ENCODE measurements at regions not wholly inside any gene's neighbourhood (a gene's known extent, or its start where the extent isn't known, plus 50 kb on each side); places are given as distances from the start of the nearest gene placed in this dataset.
"Not testable (repeated sequence)": the region's sequence is repeated elsewhere in the genome, so short reads cannot be mapped to it uniquely, and the experiment has no call there.

DNA sequence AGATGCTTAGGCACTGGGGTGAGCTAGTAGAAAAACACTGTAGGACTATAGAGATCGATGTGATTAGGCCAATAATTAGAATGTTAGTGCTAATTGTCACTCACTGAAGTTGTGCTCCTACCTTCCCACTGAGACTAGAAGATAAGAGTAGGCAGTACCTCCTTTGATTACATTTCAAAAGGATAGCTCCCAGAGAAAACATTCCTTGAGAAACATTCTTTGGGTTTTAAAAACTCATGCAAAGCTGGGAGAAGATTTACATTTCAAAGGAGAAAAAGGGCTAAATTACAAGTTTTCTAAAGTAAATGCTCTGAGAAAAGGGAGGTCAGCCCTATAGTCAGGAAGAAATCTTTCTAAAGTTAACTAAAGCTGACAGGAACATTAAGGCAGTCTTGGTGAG, 860.3 kb upstream of the NDST4 start:
- TF ChIP-seq, protein P1, sequence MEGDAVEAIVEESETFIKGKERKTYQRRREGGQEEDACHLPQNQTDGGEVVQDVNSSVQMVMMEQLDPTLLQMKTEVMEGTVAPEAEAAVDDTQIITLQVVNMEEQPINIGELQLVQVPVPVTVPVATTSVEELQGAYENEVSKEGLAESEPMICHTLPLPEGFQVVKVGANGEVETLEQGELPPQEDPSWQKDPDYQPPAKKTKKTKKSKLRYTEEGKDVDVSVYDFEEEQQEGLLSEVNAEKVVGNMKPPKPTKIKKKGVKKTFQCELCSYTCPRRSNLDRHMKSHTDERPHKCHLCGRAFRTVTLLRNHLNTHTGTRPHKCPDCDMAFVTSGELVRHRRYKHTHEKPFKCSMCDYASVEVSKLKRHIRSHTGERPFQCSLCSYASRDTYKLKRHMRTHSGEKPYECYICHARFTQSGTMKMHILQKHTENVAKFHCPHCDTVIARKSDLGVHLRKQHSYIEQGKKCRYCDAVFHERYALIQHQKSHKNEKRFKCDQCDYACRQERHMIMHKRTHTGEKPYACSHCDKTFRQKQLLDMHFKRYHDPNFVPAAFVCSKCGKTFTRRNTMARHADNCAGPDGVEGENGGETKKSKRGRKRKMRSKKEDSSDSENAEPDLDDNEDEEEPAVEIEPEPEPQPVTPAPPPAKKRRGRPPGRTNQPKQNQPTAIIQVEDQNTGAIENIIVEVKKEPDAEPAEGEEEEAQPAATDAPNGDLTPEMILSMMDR (IDR thresholded peaks at IDR 0.05): no peak
- intact Hi-C loops (cut with DNase I, micrococcal nuclease): no loop called here

DNA sequence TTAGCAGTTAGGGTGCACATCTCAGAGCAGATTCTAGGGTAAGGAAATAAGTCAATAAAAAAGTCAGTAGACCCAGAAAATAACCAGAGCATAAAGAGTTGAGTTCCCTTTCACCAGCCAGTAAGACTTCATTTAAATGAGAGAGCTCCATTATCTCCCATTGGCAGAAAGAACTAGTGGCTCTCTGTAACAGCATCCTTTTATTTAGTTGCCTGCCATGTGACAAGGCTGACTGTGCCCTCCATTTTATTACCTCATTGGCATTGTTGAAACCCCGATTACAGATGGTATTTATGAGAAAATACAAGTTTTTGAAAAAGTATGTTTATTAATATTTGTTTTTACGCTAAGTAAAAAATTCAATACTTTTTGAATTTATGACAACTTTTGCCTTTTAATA, 859.5 kb upstream of the NDST4 start:
- TF ChIP-seq, protein P1 (IDR thresholded peaks at IDR 0.05): no peak
- Histone ChIP-seq H3K4me3 (no peak overlapping the region), H3K36me3 (ENCODE audit: low read depth) (no peaks in the 10 kb centered on the region), H3K4me1 (ENCODE audit: low read depth) (no peaks in the 10 kb centered on the region), H3K9me3 (no peaks in the 10 kb centered on the region)
- intact Hi-C loops (cut with DNase I, micrococcal nuclease): no loop called here
- DNase-seq (no peak), ATAC-seq (no peak)

More for the DNA sequence above, 860.3 kb upstream of the NDST4 start:
- no peak overlapping the region for H3K4me3 ChIP-seq
- no peaks in the 10 kb centered on the region for H3K9me3 ChIP-seq
- no peak for ATAC-seq
- no peaks in the 10 kb centered on the region for H3K4me1 ChIP-seq (ENCODE audit: low read depth)
- no peaks in the 10 kb centered on the region for H3K36me3 ChIP-seq (ENCODE audit: low read depth)
- no peak for DNase-seq

GRCh38 chr4:115970859-115971258, 857.4 kb upstream of the NDST4 start:
- ATAC-seq (no peak), DNase-seq (no peak)
- no peak overlapping the region for H3K4me3 ChIP-seq
- H3K9me3 ChIP-seq: no peaks in the 10 kb centered on the region
- no peaks in the 10 kb centered on the region for H3K4me1 ChIP-seq (ENCODE audit: low read depth)
- no peaks in the 10 kb centered on the region for H3K36me3 ChIP-seq (ENCODE audit: low read depth)
- intact Hi-C loops (cut with DNase I, micrococcal nuclease): no loop called here
- TF ChIP-seq, protein P1 (IDR thresholded peaks at IDR 0.05): no peak

DNA sequence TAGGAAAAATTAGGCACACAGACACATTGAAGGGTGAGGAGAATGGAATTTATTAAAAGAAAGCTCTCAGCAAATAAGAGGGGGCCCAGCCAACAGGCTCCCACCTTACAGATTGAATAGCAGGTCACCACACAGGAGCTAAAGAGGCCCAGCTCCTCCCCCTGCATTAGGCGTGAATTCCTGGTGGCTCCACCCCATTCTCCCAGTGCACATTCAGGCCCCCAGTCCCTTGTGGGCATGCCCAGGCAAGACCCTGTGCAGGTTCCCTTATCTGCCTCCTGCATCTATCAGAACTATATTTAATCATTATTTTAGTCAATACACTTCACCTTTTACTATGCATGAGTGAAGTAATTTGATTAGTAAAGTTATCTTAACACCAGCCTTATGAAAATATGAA, 856.3 kb upstream of the NDST4 start:
- Histone ChIP-seq H3K4me3 (no peak overlapping the region), H3K36me3 (ENCODE audit: low read depth) (no peaks in the 10 kb centered on the region), H3K4me1 (ENCODE audit: low read depth) (no peaks in the 10 kb centered on the region), H3K9me3 (no peaks in the 10 kb centered on the region)
- intact Hi-C loops (cut with DNase I, micrococcal nuclease): no loop called here
- ATAC-seq: no peak
- no peak for DNase-seq
- TF ChIP-seq, protein P1 (IDR thresholded peaks at IDR 0.05): no peak

- intact Hi-C loops (cut with DNase I, micrococcal nuclease): no loop called here
- no peak for DNase-seq
- no peak for ATAC-seq
Observed at GRCh38 chr4:115965588-115965987, 852.2 kb upstream of the NDST4 start.

GRCh38 chr4:115956054-115956796, 842.8 kb upstream of the NDST4 start:
- DNase-seq; H3K9me3 ChIP-seq; H3K36me3 ChIP-seq (ENCODE audit: low read depth); ATAC-seq; H3K4me1 ChIP-seq (ENCODE audit: low read depth); intact Hi-C loops (cut with DNase I, micrococcal nuclease); H3K4me3 ChIP-seq: not testable (repeated sequence)

More at GRCh38 chr4:115965588-115965987, 852.2 kb upstream of the NDST4 start:
- Histone ChIP-seq H3K4me3 (no peak overlapping the region), H3K4me1 (ENCODE audit: low read depth) (no peaks in the 10 kb centered on the region), H3K36me3 (ENCODE audit: low read depth) (no peaks in the 10 kb centered on the region), H3K9me3 (no peaks in the 10 kb centered on the region)
- TF ChIP-seq, protein P1 (IDR thresholded peaks at IDR 0.05): no peak

Data from mucosa of descending colon (tissue), 3 donors.